ENCODE measurements at regions not wholly inside any gene's neighbourhood (a gene's known extent, or its start where the extent isn't known, plus 50 kb on each side); places are given as distances from the start of the nearest gene placed in this dataset.

- no peak for TF ChIP-seq CTCF (IDR thresholded peaks at IDR 0.05; ENCODE audit: low read depth, low read length)
- H3K4me3 ChIP-seq (ENCODE audit: low read depth, low read length), result no peak overlapping the region
Observed at GRCh38 chr13:21813844-21814243, 143.0 kb downstream of the FGF9 start.

GRCh38 chr13:21814604-21815003 is 143.7 kb downstream of the FGF9 start:
- no peak for TF ChIP-seq CTCF (IDR thresholded peaks at IDR 0.05; ENCODE audit: low read depth, low read length)
- no peak overlapping the region for H3K4me3 ChIP-seq (ENCODE audit: low read depth, low read length)

GRCh38 chr13:21817878-21818277 is 147.0 kb downstream of the FGF9 start:
- no peak for TF ChIP-seq CTCF (IDR thresholded peaks at IDR 0.05; ENCODE audit: low read depth, low read length)
- no peak overlapping the region for H3K4me3 ChIP-seq (ENCODE audit: low read depth, low read length)

GRCh38 chr13:21822029-21822428 is 151.2 kb downstream of the FGF9 start:
- no peak for TF ChIP-seq CTCF (IDR thresholded peaks at IDR 0.05; ENCODE audit: low read depth, low read length)

DNA sequence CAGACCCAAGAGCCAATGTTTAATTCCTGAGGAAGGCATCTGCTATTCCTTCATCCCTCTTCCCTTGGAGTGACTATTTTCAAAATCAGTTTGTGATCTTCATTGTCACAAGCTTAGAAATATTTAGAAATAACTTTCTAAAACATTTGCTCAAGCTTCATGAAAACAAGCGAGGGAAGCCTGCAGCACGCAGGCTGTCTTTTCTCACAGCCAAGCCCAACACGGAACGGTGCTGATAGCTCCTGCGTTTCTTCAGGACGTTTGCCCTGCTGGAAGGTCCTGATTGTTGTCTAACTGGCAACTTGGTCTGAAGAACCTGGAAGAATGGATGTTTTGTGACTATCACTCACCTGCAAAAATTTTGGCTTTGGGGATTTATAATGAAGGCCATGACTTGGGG is 152.5 kb downstream of the FGF9 start:
- H3K4me3 ChIP-seq (ENCODE audit: low read depth, low read length), result no peak overlapping the region
- TF ChIP-seq CTCF (IDR thresholded peaks at IDR 0.05; ENCODE audit: low read depth, low read length), result no peak

More at GRCh38 chr13:21822029-21822428, 151.2 kb downstream of the FGF9 start:
- H3K4me3 ChIP-seq (ENCODE audit: low read depth, low read length), result no peak overlapping the region

- H3K4me3 ChIP-seq (ENCODE audit: low read depth, low read length), result no peak overlapping the region
- no peak for TF ChIP-seq CTCF (IDR thresholded peaks at IDR 0.05; ENCODE audit: low read depth, low read length)
Observed at GRCh38 chr13:21823949-21824348, 153.1 kb downstream of the FGF9 start.

DNA sequence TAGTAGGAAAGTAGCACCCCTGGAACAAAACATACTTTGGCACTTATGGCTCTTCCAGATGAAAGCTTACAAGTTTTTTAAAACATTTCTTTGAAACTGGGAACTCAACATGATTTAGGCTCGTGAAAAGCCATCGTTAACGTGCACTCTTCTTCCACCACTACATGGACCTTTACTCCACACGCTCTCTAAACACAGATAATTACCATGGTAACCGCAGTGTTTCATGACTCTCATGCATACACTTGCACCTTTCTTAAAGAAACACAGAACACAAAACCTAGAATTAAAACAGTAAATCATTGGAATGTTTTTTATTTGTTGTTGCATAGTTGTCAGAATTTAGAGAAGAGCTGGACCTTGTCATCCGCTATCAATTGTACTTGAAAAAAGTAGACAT is 154.3 kb downstream of the FGF9 start:
- TF ChIP-seq CTCF (IDR thresholded peaks at IDR 0.05; ENCODE audit: low read depth, low read length), result no peak
- H3K4me3 ChIP-seq (ENCODE audit: low read depth, low read length), result no peak overlapping the region

Measured in WI38 (cell line).